HuH-7 (cell line): ENCODE measurements at regions not wholly inside any gene's neighbourhood (a gene's known extent, or its start where the extent isn't known, plus 50 kb on each side); places are given as distances from the start of the nearest gene placed in this dataset.

ENCODE experiments used
- DNase-seq: peaks from one replicate; pipeline ENCODE4 v3.0.0; 2011; ENCODE audit warnings: low spot score

GRCh38 chr13:57784633-57785032 lies 153.1 kb downstream of the PCDH17 start:
- no peak for DNase-seq

GRCh38 chr13:57787058-57787791 lies 155.7 kb downstream of the PCDH17 start:
- DNase-seq: no peak

- no peak for DNase-seq
Observed at GRCh38 chr13:57799624-57800023, 168.1 kb downstream of the PCDH17 start.

GRCh38 chr13:57813651-57814050 lies 182.1 kb downstream of the PCDH17 start:
- DNase-seq: no peak

- no peak for DNase-seq
Observed at GRCh38 chr13:57815600-57815999, 184.1 kb downstream of the PCDH17 start.

- no peak for DNase-seq
Observed at GRCh38 chr13:57820924-57821323, 189.4 kb downstream of the PCDH17 start.

- no peak for DNase-seq
Observed at GRCh38 chr13:57823704-57824103, 192.2 kb downstream of the PCDH17 start.

- no peak for DNase-seq
Observed at GRCh38 chr13:57824121-57824520, 192.6 kb downstream of the PCDH17 start.

GRCh38 chr13:57825066-57825465 lies 193.5 kb downstream of the PCDH17 start:
- no peak for DNase-seq

- no peak for DNase-seq
Observed at GRCh38 chr13:57829496-57829895, 198.0 kb downstream of the PCDH17 start.

GRCh38 chr13:57832187-57832586 lies 200.6 kb downstream of the PCDH17 start:
- no peak for DNase-seq

GRCh38 chr13:57837801-57838200 lies 206.3 kb downstream of the PCDH17 start:
- no peak for DNase-seq

- no peak for DNase-seq
Observed at GRCh38 chr13:57843521-57843920, 212.0 kb downstream of the PCDH17 start.

- DNase-seq: no peak
Observed at GRCh38 chr13:57846600-57847173, 215.1 kb downstream of the PCDH17 start.

- DNase-seq: no peak
Observed at GRCh38 chr13:57857945-57858344, 226.4 kb downstream of the PCDH17 start.

- DNase-seq: no peak
Observed at GRCh38 chr13:57858376-57858775, 226.8 kb downstream of the PCDH17 start.

- no peak for DNase-seq
Observed at GRCh38 chr13:57862879-57863278, 231.3 kb downstream of the PCDH17 start.

GRCh38 chr13:57865600-57866294 lies 234.2 kb downstream of the PCDH17 start:
- DNase-seq: peak; percentile 16

- no peak for DNase-seq
Observed at GRCh38 chr13:57874530-57874929, 243.0 kb downstream of the PCDH17 start.

GRCh38 chr13:57877601-57878000 lies 246.1 kb downstream of the PCDH17 start:
- no peak for DNase-seq

GRCh38 chr13:57878291-57878690 lies 246.7 kb downstream of the PCDH17 start:
- DNase-seq: no peak

GRCh38 chr13:57897225-57897624 lies 265.7 kb downstream of the PCDH17 start:
- DNase-seq: no peak

GRCh38 chr13:57899096-57899495 lies 267.6 kb downstream of the PCDH17 start:
- DNase-seq: no peak
